DMS 273 (cell line): ENCODE measurements at regions not wholly inside any gene's neighbourhood (a gene's known extent, or its start where the extent isn't known, plus 50 kb on each side); places are given as distances from the start of the nearest gene placed in this dataset.
A peak's percentile ranks its signal among the peaks of the same experiment; 100 is the strongest.
"Not testable (repeated sequence)": the region's sequence is repeated elsewhere in the genome, so short reads cannot be mapped to it uniquely, and the experiment has no call there.

Experiments used
- DNase-seq: peaks from one replicate; lab custom pipeline; 2025; ENCODE audit not compliant: unreplicated experiment; lab: John Stamatoyannopoulos, UW

- DNase-seq, result no peak
Observed at GRCh38 chr3:144683065-144683464, 711.4 kb downstream of the DIPK2A start.

GRCh38 chr3:144687862-144688261 is 716.2 kb downstream of the DIPK2A start:
- DNase-seq, result peak; percentile 9

- peak; percentile 6 for DNase-seq
Observed at GRCh38 chr3:144692488-144692887, 720.9 kb downstream of the DIPK2A start.

- no peak for DNase-seq
Observed at GRCh38 chr3:144708437-144708836, 736.8 kb downstream of the DIPK2A start.

- DNase-seq, result no peak
Observed at GRCh38 chr3:144737281-144737680, 765.7 kb downstream of the DIPK2A start.

- DNase-seq, result no peak
Observed at GRCh38 chr3:144743225-144743668, 771.6 kb downstream of the DIPK2A start.

GRCh38 chr3:144744473-144744872 is 772.9 kb downstream of the DIPK2A start:
- DNase-seq, result no peak

- no peak for DNase-seq
Observed at GRCh38 chr3:144746631-144747030, 775.0 kb downstream of the DIPK2A start.

GRCh38 chr3:144749536-144750253 is 778.1 kb downstream of the DIPK2A start:
- DNase-seq, result not testable (repeated sequence)

GRCh38 chr3:144754076-144754783 is 782.6 kb downstream of the DIPK2A start:
- no peak for DNase-seq

GRCh38 chr3:144756704-144757440 is 785.2 kb downstream of the DIPK2A start:
- no peak for DNase-seq

GRCh38 chr3:144760831-144761230 is 789.2 kb downstream of the DIPK2A start:
- peak; percentile 46 for DNase-seq

GRCh38 chr3:144762091-144762490 is 790.5 kb downstream of the DIPK2A start:
- no peak for DNase-seq

- DNase-seq, result no peak
Observed at GRCh38 chr3:144763878-144764454, 792.3 kb downstream of the DIPK2A start.

- DNase-seq, result peak; percentile 25
Observed at GRCh38 chr3:144770281-144770680, 798.7 kb downstream of the DIPK2A start.

- DNase-seq, result peak; percentile 53
Observed at GRCh38 chr3:144770915-144771351, 799.3 kb downstream of the DIPK2A start.

GRCh38 chr3:144771381-144771870 is 799.8 kb downstream of the DIPK2A start:
- DNase-seq, result no peak

- DNase-seq, result no peak
Observed at GRCh38 chr3:144772372-144772771, 800.7 kb downstream of the DIPK2A start.

GRCh38 chr3:144773350-144773749 is 801.7 kb downstream of the DIPK2A start:
- no peak for DNase-seq

- DNase-seq, result peak; percentile 14
Observed at GRCh38 chr3:144774897-144775296, 803.3 kb downstream of the DIPK2A start.

GRCh38 chr3:144775551-144775950 is 803.9 kb downstream of the DIPK2A start:
- DNase-seq, result no peak
